CD4-positive, alpha-beta memory T cell (primary cell): ENCODE measurements at regions not wholly inside any gene's neighbourhood (a gene's known extent, or its start where the extent isn't known, plus 50 kb on each side); places are given as distances from the start of the nearest gene placed in this dataset.

Experiments
- CTCF ChIA-PET: fragments of 350-600 bp; sonication (Branson Sonifier 250); formaldehyde crosslinking; loops from one replicate; lab custom pipeline; 2021; ENCODE audit warnings: inconsistent platforms; ENCODE audit not compliant: partially characterized antibody; lab: Charles Lee
- POLR2A ChIA-PET: fragments of 350-600 bp; sonication (Branson Sonifier 250); formaldehyde crosslinking; loops from one replicate; lab custom pipeline; 2021; ENCODE audit not compliant: partially characterized antibody; lab: Charles Lee
- DNase-seq, 5 donors: peaks; one replicate each; pipeline versions ENCODE4 v3.0.0 to v3.0.0-alpha.2; 2020 to 2022; ENCODE audit warnings: mixed read lengths in 1 of 5
- H3K27ac ChIP-seq: one replicate; pipeline ENCODE4 v1.7.0; 2013; ENCODE audit warnings: low read depth, low read length
- H3K27me3 ChIP-seq: 2 replicates; pipeline ENCODE4 v1.7.0; 2013; ENCODE audit warnings: mild to moderate bottlenecking, low read length, moderate library complexity; ENCODE audit not compliant: insufficient read depth
- H3K36me3 ChIP-seq: 2 replicates; pipeline ENCODE4 v1.7.0; 2013; ENCODE audit warnings: mild to moderate bottlenecking, low read length, moderate library complexity; ENCODE audit not compliant: insufficient read depth
- H3K4me1 ChIP-seq: 2 replicates; pipeline ENCODE4 v1.7.0; 2013; ENCODE audit warnings: mild to moderate bottlenecking, low read length, moderate library complexity; ENCODE audit not compliant: insufficient read depth
- H3K4me3 ChIP-seq, 2 donors: one replicate each; pipeline ENCODE4 v1.7.0; 2013; ENCODE audit warnings: low read length in 2 of 2, mild to moderate bottlenecking in 1 of 2
- H3K9me3 ChIP-seq, 2 donors: one replicate each; pipeline ENCODE4 v1.7.0; 2013; ENCODE audit warnings: low read length in 2 of 2, control low read depth in 1 of 2; ENCODE audit not compliant: control insufficient read depth in 1 of 2
- H3K27ac Mint-ChIP-seq, 7 donors: one replicate each; pipeline ENCODE4 v1.8.0; 2020 to 2021; ENCODE audit warnings: mixed read lengths in 7 of 7, mild to moderate bottlenecking in 6 of 7, inconsistent platforms in 3 of 7, moderate library complexity in 3 of 7
- H3K27me3 Mint-ChIP-seq, 2 donors: one replicate each; pipeline ENCODE4 v1.8.0; 2020 to 2021; ENCODE audit warnings: mixed read lengths in 2 of 2
- H3K36me3 Mint-ChIP-seq, 2 donors: one replicate each; pipeline ENCODE4 v1.8.0; 2020 to 2021; ENCODE audit warnings: mixed read lengths in 2 of 2, inconsistent platforms in 1 of 2, mild to moderate bottlenecking in 1 of 2
- H3K4me1 Mint-ChIP-seq, 4 donors: one replicate each; pipeline ENCODE4 v1.8.0; 2020 to 2021; ENCODE audit warnings: mixed read lengths in 4 of 4, mild to moderate bottlenecking in 1 of 4
- H3K4me3 Mint-ChIP-seq, 8 donors: one replicate each; pipeline ENCODE4 v1.8.0; 2020 to 2021; ENCODE audit warnings: mixed read lengths in 8 of 8, mild to moderate bottlenecking in 7 of 8, moderate library complexity in 6 of 8, inconsistent platforms in 3 of 8
- H3K9me3 Mint-ChIP-seq, 8 donors: one replicate each; pipeline ENCODE4 v1.8.0; 2020 to 2021; ENCODE audit warnings: mixed read lengths in 8 of 8, mild to moderate bottlenecking in 5 of 8, inconsistent platforms in 3 of 8, moderate library complexity in 1 of 8
- intact Hi-C: fragments of 100-400 bp; cut with micrococcal nuclease; formaldehyde crosslinking; loops from one replicate; pipeline ENCODE4 v1.15.1; 2023

DNA sequence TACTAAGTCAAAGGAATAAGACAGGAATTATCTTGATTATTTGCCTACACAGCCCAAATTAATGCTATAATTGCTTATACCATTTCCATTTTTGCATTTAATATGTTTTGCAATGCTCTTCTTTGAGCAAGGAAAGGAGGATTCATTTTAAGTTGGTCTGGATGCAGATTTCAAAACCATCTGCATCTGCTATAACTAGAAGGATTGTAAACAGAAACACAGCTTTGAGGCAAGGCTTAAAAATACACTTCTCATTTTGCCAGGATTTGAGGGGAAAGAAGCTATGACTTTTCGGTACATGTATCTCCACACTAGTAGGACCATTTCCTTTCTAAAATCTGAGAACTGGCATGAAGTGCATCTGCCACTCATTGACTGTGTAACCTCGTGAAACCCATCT lies 95.9 kb upstream of the MTNR1B start:
- ChIA-PET CTCF (no interaction called here), POLR2A (no interaction called here)
- no peak for DNase-seq
- Histone ChIP-seq H3K27ac (no peak overlapping the region), H3K27me3 (no peaks in the 10 kb centered on the region), H3K36me3 (no peaks in the 10 kb centered on the region), H3K4me1 (no peaks in the 10 kb centered on the region), H3K9me3 (no peaks in the 10 kb centered on the region), H3K4me3 (no peak overlapping the region)
- no peaks in the 10 kb centered on the region for H3K36me3 Mint-ChIP-seq
- no peak overlapping the region for H3K27ac Mint-ChIP-seq
- no peaks in the 10 kb centered on the region for H3K4me1 Mint-ChIP-seq
- no peaks in the 10 kb centered on the region for H3K27me3 Mint-ChIP-seq
- intact Hi-C loops: no loop called here
- no peak overlapping the region for H3K4me3 Mint-ChIP-seq
- H3K9me3 Mint-ChIP-seq: no peaks in the 10 kb centered on the region

DNA sequence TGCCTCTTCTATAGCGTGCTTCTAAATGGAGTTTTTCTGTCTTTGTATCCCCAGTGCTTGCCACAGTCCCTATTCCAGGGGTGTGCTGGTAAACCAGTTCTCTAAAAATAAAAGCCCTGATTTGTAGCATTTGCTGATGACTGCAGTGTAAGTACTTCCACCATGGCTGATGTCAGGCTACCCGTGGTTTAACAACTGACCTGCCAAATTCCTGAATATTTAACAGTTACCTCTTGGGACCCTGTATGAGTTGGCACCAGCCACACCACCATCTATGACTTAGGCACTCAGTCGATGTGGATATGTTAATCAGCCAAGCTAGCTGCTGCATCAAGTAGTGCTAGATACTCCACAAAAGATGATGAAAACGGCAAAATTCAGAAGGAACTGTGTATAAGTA lies 94.0 kb upstream of the MTNR1B start:
- Histone ChIP-seq H3K36me3 (no peaks in the 10 kb centered on the region), H3K27ac (no peak overlapping the region), H3K4me1 (no peaks in the 10 kb centered on the region), H3K4me3 (no peak overlapping the region), H3K27me3 (no peaks in the 10 kb centered on the region), H3K9me3 (no peaks in the 10 kb centered on the region)
- Mint-ChIP-seq H3K27ac (no peak overlapping the region), H3K4me1 (no peaks in the 10 kb centered on the region), H3K36me3 (no peaks in the 10 kb centered on the region), H3K9me3 (no peaks in the 10 kb centered on the region), H3K27me3 (no peaks in the 10 kb centered on the region), H3K4me3 (no peak overlapping the region)
- DNase-seq: no peak
- intact Hi-C loops: no loop called here
- CTCF ChIA-PET: no interaction called here
- POLR2A ChIA-PET: no interaction called here

DNA sequence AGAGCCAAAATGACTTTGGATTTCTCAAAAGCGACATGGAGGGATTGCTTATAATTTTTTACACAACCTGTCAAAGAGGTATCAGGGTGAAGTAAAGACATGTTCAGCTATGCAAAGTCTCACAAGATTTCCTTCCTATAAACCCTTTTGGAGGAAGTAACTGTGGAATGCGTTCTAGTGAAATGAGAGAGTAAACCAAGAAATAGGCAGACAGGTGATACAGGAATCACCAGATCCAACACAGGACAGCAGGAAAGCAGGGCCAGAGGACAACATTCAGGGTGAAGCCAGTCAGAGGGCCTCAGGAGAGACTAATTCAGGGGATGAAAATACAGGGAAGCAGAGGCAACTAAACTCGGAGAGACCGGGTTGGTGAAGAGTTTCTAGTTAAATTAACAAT lies 90.4 kb upstream of the MTNR1B start:
- ChIA-PET CTCF (no interaction called here), POLR2A (no interaction called here)
- intact Hi-C loops: no loop called here
- Histone ChIP-seq H3K27ac (no peak overlapping the region), H3K27me3 (no peaks in the 10 kb centered on the region), H3K4me3 (no peak overlapping the region), H3K36me3 (no peaks in the 10 kb centered on the region), H3K4me1 (no peaks in the 10 kb centered on the region), H3K9me3 (no peaks in the 10 kb centered on the region)
- Mint-ChIP-seq H3K27ac (no peak overlapping the region), H3K4me3 (no peak overlapping the region), H3K27me3 (no peaks in the 10 kb centered on the region), H3K9me3 (no peaks in the 10 kb centered on the region), H3K36me3 (no peaks in the 10 kb centered on the region), H3K4me1 (no peaks in the 10 kb centered on the region)
- DNase-seq: no peak

DNA sequence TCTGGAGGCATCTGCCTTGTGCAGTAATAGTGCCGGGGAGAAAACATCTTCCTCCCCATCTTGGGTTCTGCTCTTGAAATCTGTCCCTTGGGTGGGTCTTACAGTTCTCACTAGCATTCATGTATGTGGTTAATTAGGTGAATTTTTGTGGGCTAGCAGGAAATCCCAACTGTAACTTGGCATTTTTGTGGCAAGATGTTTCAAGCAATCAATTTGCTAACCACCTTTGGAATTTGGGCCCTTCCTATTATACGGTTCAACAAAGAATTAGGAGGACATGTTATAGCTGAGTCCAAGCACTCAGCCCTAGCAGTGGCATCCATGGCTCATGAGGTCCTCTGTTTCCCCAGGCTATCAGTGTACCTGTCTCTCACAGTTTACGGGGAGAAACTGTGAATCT lies 89.1 kb upstream of the MTNR1B start:
- DNase-seq: no peak
- Histone ChIP-seq H3K4me3 (no peak overlapping the region), H3K4me1 (no peaks in the 10 kb centered on the region), H3K27me3 (no peaks in the 10 kb centered on the region), H3K36me3 (no peaks in the 10 kb centered on the region), H3K27ac (no peak overlapping the region), H3K9me3 (no peaks in the 10 kb centered on the region)
- H3K4me3 Mint-ChIP-seq: no peak overlapping the region
- no peaks in the 10 kb centered on the region for H3K4me1 Mint-ChIP-seq
- no peaks in the 10 kb centered on the region for H3K27me3 Mint-ChIP-seq
- intact Hi-C loops: no loop called here
- no peak overlapping the region for H3K27ac Mint-ChIP-seq
- CTCF ChIA-PET: no interaction called here
- H3K36me3 Mint-ChIP-seq: no peaks in the 10 kb centered on the region
- no peaks in the 10 kb centered on the region for H3K9me3 Mint-ChIP-seq
- POLR2A ChIA-PET: no interaction called here

DNA sequence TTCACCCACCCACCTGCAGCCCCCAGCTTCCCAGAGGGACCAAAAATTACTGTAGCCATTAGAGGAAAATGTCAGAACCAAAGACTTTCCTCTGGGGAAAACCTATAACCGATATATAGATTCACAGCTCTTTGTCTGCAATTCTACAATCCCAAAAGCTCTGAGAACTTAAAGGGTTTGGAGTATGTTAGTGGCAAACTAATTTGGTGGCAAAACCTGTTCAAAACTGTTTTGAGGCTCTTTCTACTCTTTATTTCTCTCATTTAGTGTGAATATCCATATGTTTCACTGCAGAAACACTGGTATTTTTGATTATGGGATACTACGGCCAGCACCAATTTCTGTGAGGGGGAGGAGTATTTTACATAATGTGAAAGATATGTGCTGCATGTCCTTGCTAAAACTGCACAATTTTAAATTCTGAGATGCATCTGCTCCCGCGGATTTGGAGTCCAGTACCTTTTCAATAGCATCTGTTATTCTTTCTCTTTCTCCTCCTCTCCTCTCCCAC lies 87.5 kb upstream of the MTNR1B start:
- POLR2A ChIA-PET: no interaction called here
- no peak for DNase-seq
- H3K4me3 Mint-ChIP-seq: no peak overlapping the region

DNA sequence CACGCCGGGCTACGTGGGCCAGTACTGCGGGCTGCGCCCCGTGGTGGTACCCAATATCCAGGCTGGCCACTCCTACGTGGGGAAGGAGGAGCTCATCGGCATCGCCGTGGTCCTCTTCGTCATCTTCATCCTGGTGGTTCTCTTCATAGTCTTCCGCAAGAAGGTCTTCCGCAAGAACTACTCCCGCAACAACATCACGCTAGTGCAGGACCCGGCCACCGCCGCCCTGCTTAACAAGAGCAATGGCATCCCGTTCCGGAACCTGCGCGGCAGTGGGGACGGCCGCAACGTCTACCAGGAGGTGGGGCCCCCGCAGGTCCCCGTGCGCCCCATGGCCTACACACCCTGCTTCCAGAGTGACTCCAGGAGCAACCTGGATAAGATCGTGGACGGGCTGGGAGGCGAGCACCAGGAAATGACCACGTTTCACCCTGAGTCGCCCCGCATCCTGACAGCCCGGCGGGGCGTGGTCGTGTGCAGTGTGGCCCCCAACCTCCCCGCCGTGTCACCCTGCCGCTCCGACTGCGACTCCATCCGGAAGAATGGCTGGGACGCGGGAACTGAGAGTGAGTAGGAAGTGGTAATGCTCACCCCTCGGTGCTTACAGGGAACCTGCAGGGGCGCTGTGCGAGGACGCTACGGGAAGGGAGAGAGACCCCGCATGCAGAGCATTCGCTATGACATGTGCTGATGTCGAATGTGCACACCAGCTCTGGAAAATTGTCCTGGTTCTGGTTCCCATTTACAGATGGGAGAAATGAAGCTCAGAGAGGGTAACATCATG lies 86.4 kb upstream of the MTNR1B start:
- ChIA-PET CTCF (no interaction called here), POLR2A (no interaction called here)
- Mint-ChIP-seq H3K27me3 (peaks cover 0 to 2% of the 10 kb centered on the region in 2 donors), H3K4me3 (no peak overlapping the region), H3K27ac (no peak overlapping the region), H3K4me1 (peaks cover 0 to 1% (median under 1%) of the 10 kb centered on the region in 4 donors), H3K36me3 (no peaks in the 10 kb centered on the region), H3K9me3 (no peaks in the 10 kb centered on the region)
- Histone ChIP-seq H3K4me1 (no peaks in the 10 kb centered on the region), H3K4me3 (no peak overlapping the region), H3K27ac (no peak overlapping the region), H3K27me3 (no peaks in the 10 kb centered on the region), H3K36me3 (no peaks in the 10 kb centered on the region), H3K9me3 (no peaks in the 10 kb centered on the region)
- no peak for DNase-seq
- intact Hi-C loops: no loop called here

More for the DNA sequence above, 87.5 kb upstream of the MTNR1B start:
- H3K4me1 ChIP-seq: no peaks in the 10 kb centered on the region
- Mint-ChIP-seq H3K4me1 (peaks cover 0 to 1% (median under 1%) of the 10 kb centered on the region in 4 donors), H3K27me3 (peaks cover 0 to 2% of the 10 kb centered on the region in 2 donors), H3K27ac (no peak overlapping the region), H3K36me3 (no peaks in the 10 kb centered on the region), H3K9me3 (no peaks in the 10 kb centered on the region)
- H3K4me3 ChIP-seq: no peak overlapping the region
- CTCF ChIA-PET: no interaction called here
- H3K36me3 ChIP-seq: no peaks in the 10 kb centered on the region
- H3K27me3 ChIP-seq: no peaks in the 10 kb centered on the region
- no peak overlapping the region for H3K27ac ChIP-seq
- intact Hi-C loops: no loop called here
- no peaks in the 10 kb centered on the region for H3K9me3 ChIP-seq

DNA sequence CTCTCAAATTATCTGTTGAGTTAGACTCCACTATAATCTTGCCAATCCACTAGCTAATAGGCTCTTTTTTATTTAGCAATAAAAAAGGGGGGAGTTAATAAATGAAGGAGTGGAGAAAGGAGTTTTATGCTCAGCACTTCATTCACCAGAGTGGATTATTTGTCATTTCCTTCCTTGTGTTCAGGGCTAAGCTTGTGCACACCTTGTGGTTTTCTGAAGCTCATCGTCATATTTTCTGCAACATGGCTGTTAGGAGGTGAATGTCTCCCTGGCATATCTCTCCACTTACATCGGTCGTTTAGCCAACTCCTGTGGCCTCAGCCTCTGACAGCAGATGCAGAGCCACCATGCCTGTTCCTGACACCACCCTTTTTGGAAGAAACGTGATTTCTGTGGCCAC lies 83.9 kb upstream of the MTNR1B start:
- CTCF ChIA-PET: no interaction called here
- H3K27ac Mint-ChIP-seq: no peak overlapping the region
- no peaks in the 10 kb centered on the region for H3K27me3 ChIP-seq

More for the DNA sequence above, 83.9 kb upstream of the MTNR1B start:
- H3K9me3 Mint-ChIP-seq: no peaks in the 10 kb centered on the region
- H3K4me1 Mint-ChIP-seq: peaks cover 0 to 1% (median under 1%) of the 10 kb centered on the region in 4 donors
- Histone ChIP-seq H3K27ac (no peak overlapping the region), H3K36me3 (no peaks in the 10 kb centered on the region), H3K4me3 (no peak overlapping the region), H3K9me3 (no peaks in the 10 kb centered on the region), H3K4me1 (no peaks in the 10 kb centered on the region)
- no peaks in the 10 kb centered on the region for H3K36me3 Mint-ChIP-seq
- H3K27me3 Mint-ChIP-seq: peaks cover 0 to 2% of the 10 kb centered on the region in 2 donors
- intact Hi-C loops: no loop called here
- no peak for DNase-seq
- H3K4me3 Mint-ChIP-seq: no peak overlapping the region
- POLR2A ChIA-PET: no interaction called here
